ENCODE measurements at regions not wholly inside any gene's neighbourhood (a gene's known extent, or its start where the extent isn't known, plus 50 kb on each side); places are given as distances from the start of the nearest gene placed in this dataset.

- TF ChIP-seq CTCF (IDR thresholded peaks at IDR 0.05; ENCODE audit: poor library complexity, severe bottlenecking) (no peak), POLR2AphosphoS5 (IDR thresholded peaks at IDR 0.05) (no peak), EZH2 (IDR thresholded peaks at IDR 0.05; ENCODE audit: borderline replicate concordance, insufficient read depth, low read length, poor library complexity, severe bottlenecking) (no peak), TAF1 (IDR thresholded peaks at IDR 0.05; ENCODE audit: low read depth) (no peak), EP300 (conservative IDR thresholded peaks at IDR 0.05; ENCODE audit: poor library complexity, severe bottlenecking) (no peak), REST (IDR thresholded peaks at IDR 0.05; ENCODE audit: borderline replicate concordance) (no peak), SMC3 (conservative IDR thresholded peaks at IDR 0.05; ENCODE audit: poor library complexity) (no peak)
Measured at GRCh38 chr16:72270531-72270930, 98.6 kb upstream of the PMFBP1 start.
